ENCODE measurements at regions not wholly inside any gene's neighbourhood (a gene's known extent, or its start where the extent isn't known, plus 50 kb on each side); places are given as distances from the start of the nearest gene placed in this dataset.

DNA sequence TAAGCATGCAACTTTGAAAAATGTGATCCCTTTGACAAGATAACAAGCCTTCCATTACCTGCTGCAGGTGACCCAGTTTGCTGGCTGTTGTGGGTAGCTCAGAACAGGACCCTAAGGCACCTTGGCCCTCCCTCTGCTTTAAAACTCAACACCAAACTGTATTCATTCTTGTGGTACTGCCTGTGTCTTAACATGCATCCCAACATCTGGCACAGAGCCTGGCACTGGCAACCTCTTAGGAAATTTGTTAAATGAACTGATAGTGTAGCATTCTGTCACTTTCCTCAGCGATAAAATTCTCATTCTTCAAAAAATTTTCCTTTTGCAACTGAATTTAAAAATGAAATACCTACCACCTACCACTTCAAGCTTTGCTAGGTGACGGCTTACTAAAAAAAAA is 287.3 kb upstream of the ADAMTS9 start:
- Histone ChIP-seq H3K4me2 (no peak overlapping the region), H3K9me2 (ENCODE audit: insufficient read depth) (peaks cover 5% of the 10 kb centered on the region; the same call in 1 of the 2 replicates), H2AFZ (no peak overlapping the region), H3K4me1 (ENCODE audit: insufficient read depth) (no peaks in the 10 kb centered on the region), H3K4me3 (no peak overlapping the region), H4K20me1 (replicated peaks; ENCODE audit: insufficient read depth) (no peaks in the 10 kb centered on the region), H3K27ac (ENCODE audit: low read depth) (no peak overlapping the region), H3K27me3 (ENCODE audit: insufficient read depth) (no peaks in the 10 kb centered on the region), H3F3A (replicated peaks; ENCODE audit: low read depth) (no peaks in the 10 kb centered on the region), H3K36me3 (ENCODE audit: insufficient read depth) (no peaks in the 10 kb centered on the region), H3K79me2 (replicated peaks; ENCODE audit: insufficient read depth) (no peaks in the 10 kb centered on the region)
- no peak for ATAC-seq
- H3K36me3 Mint-ChIP-seq (ENCODE audit: low read depth): no peaks in the 10 kb centered on the region
- DNase-seq (ENCODE audit: low spot score): no peak
- H3K9me3 Mint-ChIP-seq: no peaks in the 10 kb centered on the region
- H3K27me3 Mint-ChIP-seq (ENCODE audit: insufficient read depth, low read depth, poor library complexity): peaks cover 3% of the 10 kb centered on the region
- H3K4me3 Mint-ChIP-seq: no peak overlapping the region
- TF ChIP-seq, protein P1, sequence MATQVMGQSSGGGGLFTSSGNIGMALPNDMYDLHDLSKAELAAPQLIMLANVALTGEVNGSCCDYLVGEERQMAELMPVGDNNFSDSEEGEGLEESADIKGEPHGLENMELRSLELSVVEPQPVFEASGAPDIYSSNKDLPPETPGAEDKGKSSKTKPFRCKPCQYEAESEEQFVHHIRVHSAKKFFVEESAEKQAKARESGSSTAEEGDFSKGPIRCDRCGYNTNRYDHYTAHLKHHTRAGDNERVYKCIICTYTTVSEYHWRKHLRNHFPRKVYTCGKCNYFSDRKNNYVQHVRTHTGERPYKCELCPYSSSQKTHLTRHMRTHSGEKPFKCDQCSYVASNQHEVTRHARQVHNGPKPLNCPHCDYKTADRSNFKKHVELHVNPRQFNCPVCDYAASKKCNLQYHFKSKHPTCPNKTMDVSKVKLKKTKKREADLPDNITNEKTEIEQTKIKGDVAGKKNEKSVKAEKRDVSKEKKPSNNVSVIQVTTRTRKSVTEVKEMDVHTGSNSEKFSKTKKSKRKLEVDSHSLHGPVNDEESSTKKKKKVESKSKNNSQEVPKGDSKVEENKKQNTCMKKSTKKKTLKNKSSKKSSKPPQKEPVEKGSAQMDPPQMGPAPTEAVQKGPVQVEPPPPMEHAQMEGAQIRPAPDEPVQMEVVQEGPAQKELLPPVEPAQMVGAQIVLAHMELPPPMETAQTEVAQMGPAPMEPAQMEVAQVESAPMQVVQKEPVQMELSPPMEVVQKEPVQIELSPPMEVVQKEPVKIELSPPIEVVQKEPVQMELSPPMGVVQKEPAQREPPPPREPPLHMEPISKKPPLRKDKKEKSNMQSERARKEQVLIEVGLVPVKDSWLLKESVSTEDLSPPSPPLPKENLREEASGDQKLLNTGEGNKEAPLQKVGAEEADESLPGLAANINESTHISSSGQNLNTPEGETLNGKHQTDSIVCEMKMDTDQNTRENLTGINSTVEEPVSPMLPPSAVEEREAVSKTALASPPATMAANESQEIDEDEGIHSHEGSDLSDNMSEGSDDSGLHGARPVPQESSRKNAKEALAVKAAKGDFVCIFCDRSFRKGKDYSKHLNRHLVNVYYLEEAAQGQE (IDR thresholded peaks at IDR 0.05; ENCODE audit: unreplicated experiment): no peak
- no peak for TF ChIP-seq JUNB (IDR thresholded peaks at IDR 0.05; ENCODE audit: unreplicated experiment)
- 0 out of 3 replicates have a peak, but pooled peaks cover 4% of the 10 kb centered on the region for H3K4me1 Mint-ChIP-seq
- no peak overlapping the region for H3K27ac Mint-ChIP-seq

DNA sequence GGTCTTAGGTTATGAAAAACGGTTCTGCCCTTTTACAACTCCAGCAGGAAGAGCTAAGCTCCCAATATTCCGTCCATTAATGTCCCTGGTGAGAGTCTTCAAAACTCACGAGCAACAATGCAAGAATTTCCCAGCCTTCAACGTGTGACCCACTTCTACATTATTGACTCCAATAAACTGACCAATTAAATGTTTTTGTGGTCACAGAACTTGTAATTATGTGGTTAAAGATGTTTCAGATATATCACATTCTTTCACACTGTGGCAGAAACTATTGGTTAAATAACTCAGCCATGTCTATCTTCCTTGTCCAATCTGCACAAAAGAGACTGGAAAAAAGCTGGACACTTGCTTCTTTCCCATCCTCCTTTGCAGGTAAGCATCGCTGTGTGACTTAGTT is 286.6 kb upstream of the ADAMTS9 start:
- Histone ChIP-seq H3K79me2 (replicated peaks; ENCODE audit: insufficient read depth) (no peaks in the 10 kb centered on the region), H3K9me2 (ENCODE audit: insufficient read depth) (peaks cover 5% of the 10 kb centered on the region; the same call in 1 of the 2 replicates), H2AFZ (no peak overlapping the region), H3K4me1 (ENCODE audit: insufficient read depth) (no peaks in the 10 kb centered on the region), H3K36me3 (ENCODE audit: insufficient read depth) (no peaks in the 10 kb centered on the region), H3K27me3 (ENCODE audit: insufficient read depth) (no peaks in the 10 kb centered on the region), H3F3A (replicated peaks; ENCODE audit: low read depth) (no peaks in the 10 kb centered on the region), H3K4me2 (no peak overlapping the region), H3K4me3 (no peak overlapping the region), H3K27ac (ENCODE audit: low read depth) (no peak overlapping the region), H4K20me1 (replicated peaks; ENCODE audit: insufficient read depth) (no peaks in the 10 kb centered on the region)
- H3K36me3 Mint-ChIP-seq (ENCODE audit: low read depth): no peaks in the 10 kb centered on the region
- peaks cover 3% of the 10 kb centered on the region for H3K27me3 Mint-ChIP-seq (ENCODE audit: insufficient read depth, low read depth, poor library complexity)
- H3K4me3 Mint-ChIP-seq: no peak overlapping the region
- no peak for DNase-seq (ENCODE audit: low spot score)
- 0 out of 3 replicates have a peak, but pooled peaks cover 4% of the 10 kb centered on the region for H3K4me1 Mint-ChIP-seq
- no peaks in the 10 kb centered on the region for H3K9me3 Mint-ChIP-seq
- no peak overlapping the region for H3K27ac Mint-ChIP-seq
- ATAC-seq: no peak
- TF ChIP-seq STAT1 (IDR thresholded peaks at IDR 0.05; ENCODE audit: unreplicated experiment) (no peak), EZH2phosphoT487 (IDR thresholded peaks at IDR 0.05; ENCODE audit: unreplicated experiment) (no peak), JUNB (IDR thresholded peaks at IDR 0.05; ENCODE audit: unreplicated experiment) (no peak)
- TF ChIP-seq, protein P1 (IDR thresholded peaks at IDR 0.05; ENCODE audit: unreplicated experiment): no peak
- TF ChIP-seq, protein P2, sequence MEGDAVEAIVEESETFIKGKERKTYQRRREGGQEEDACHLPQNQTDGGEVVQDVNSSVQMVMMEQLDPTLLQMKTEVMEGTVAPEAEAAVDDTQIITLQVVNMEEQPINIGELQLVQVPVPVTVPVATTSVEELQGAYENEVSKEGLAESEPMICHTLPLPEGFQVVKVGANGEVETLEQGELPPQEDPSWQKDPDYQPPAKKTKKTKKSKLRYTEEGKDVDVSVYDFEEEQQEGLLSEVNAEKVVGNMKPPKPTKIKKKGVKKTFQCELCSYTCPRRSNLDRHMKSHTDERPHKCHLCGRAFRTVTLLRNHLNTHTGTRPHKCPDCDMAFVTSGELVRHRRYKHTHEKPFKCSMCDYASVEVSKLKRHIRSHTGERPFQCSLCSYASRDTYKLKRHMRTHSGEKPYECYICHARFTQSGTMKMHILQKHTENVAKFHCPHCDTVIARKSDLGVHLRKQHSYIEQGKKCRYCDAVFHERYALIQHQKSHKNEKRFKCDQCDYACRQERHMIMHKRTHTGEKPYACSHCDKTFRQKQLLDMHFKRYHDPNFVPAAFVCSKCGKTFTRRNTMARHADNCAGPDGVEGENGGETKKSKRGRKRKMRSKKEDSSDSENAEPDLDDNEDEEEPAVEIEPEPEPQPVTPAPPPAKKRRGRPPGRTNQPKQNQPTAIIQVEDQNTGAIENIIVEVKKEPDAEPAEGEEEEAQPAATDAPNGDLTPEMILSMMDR (conservative IDR thresholded peaks at IDR 0.05; ENCODE audit: low read depth in 2 of 2): no peak
- TF ChIP-seq, protein P3, sequence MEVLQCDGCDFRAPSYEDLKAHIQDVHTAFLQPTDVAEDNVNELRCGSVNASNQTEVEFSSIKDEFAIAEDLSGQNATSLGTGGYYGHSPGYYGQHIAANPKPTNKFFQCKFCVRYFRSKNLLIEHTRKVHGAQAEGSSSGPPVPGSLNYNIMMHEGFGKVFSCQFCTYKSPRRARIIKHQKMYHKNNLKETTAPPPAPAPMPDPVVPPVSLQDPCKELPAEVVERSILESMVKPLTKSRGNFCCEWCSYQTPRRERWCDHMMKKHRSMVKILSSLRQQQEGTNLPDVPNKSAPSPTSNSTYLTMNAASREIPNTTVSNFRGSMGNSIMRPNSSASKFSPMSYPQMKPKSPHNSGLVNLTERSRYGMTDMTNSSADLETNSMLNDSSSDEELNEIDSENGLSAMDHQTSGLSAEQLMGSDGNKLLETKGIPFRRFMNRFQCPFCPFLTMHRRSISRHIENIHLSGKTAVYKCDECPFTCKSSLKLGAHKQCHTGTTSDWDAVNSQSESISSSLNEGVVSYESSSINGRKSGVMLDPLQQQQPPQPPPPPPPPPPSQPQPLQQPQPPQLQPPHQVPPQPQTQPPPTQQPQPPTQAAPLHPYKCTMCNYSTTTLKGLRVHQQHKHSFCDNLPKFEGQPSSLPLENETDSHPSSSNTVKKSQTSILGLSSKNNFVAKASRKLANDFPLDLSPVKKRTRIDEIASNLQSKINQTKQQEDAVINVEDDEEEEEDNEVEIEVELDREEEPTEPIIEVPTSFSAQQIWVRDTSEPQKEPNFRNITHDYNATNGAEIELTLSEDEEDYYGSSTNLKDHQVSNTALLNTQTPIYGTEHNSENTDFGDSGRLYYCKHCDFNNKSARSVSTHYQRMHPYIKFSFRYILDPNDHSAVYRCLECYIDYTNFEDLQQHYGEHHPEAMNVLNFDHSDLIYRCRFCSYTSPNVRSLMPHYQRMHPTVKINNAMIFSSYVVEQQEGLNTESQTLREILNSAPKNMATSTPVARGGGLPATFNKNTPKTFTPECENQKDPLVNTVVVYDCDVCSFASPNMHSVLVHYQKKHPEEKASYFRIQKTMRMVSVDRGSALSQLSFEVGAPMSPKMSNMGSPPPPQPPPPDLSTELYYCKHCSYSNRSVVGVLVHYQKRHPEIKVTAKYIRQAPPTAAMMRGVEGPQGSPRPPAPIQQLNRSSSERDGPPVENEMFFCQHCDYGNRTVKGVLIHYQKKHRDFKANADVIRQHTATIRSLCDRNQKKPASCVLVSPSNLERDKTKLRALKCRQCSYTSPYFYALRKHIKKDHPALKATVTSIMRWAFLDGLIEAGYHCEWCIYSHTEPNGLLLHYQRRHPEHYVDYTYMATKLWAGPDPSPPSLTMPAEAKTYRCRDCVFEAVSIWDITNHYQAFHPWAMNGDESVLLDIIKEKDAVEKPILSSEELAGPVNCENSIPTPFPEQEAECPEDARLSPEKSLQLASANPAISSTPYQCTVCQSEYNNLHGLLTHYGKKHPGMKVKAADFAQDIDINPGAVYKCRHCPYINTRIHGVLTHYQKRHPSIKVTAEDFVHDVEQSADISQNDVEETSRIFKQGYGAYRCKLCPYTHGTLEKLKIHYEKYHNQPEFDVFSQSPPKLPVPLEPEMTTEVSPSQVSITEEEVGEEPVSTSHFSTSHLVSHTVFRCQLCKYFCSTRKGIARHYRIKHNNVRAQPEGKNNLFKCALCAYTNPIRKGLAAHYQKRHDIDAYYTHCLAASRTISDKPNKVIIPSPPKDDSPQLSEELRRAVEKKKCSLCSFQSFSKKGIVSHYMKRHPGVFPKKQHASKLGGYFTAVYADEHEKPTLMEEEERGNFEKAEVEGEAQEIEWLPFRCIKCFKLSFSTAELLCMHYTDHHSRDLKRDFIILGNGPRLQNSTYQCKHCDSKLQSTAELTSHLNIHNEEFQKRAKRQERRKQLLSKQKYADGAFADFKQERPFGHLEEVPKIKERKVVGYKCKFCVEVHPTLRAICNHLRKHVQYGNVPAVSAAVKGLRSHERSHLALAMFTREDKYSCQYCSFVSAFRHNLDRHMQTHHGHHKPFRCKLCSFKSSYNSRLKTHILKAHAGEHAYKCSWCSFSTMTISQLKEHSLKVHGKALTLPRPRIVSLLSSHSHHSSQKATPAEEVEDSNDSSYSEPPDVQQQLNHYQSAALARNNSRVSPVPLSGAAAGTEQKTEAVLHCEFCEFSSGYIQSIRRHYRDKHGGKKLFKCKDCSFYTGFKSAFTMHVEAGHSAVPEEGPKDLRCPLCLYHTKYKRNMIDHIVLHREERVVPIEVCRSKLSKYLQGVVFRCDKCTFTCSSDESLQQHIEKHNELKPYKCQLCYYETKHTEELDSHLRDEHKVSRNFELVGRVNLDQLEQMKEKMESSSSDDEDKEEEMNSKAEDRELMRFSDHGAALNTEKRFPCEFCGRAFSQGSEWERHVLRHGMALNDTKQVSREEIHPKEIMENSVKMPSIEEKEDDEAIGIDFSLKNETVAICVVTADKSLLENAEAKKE (CRISPR knock-in tag; IDR thresholded peaks at IDR 0.05): no peak
